IMR-90 (cell line): ENCODE measurements at regions not wholly inside any gene's neighbourhood (a gene's known extent, or its start where the extent isn't known, plus 50 kb on each side); places are given as distances from the start of the nearest gene placed in this dataset.
A peak's percentile ranks its signal among the peaks of the same experiment; 100 is the strongest.

Experiments
- ATAC-seq: fragments of 200-7000 bp; cut with Tn5 transposase; 2 replicates; pipeline ENCODE4 v1.9.1; 2020; ENCODE audit warnings: low read depth, mild to moderate bottlenecking, moderate library complexity
- BruUV-seq: library from RNA; stranded (reverse); fragments of 400-500 nt; replicated peaks from 2 replicates; lab custom pipeline; 2021; lab: Mats Ljungman, UMichigan
- CTCF ChIA-PET: fragments of 300-600 bp; formaldehyde crosslinking; extraction: SDS; loops from one replicate; lab custom pipeline; 2021; ENCODE audit warnings: antibody characterized with exemption; lab: Yijun Ruan, JAX
- POLR2A ChIA-PET: fragments of 300-600 bp; sonication (Branson Sonifier 250); formaldehyde crosslinking; loops from one replicate; lab custom pipeline; 2022; ENCODE audit warnings: antibody characterized with exemption; ENCODE audit not compliant: unreplicated experiment; lab: Charles Lee
- DNase-seq: peaks from one replicate; pipeline ENCODE4 v3.0.0; 2013
- H2AFZ ChIP-seq: replicated peaks from 2 replicates; pipeline ENCODE3; 2013; ENCODE audit warnings: low read length, mild to moderate bottlenecking; ENCODE audit not compliant: poor library complexity
- H2AK5ac ChIP-seq: 2 replicates; pipeline ENCODE4 v1.6.1; 2013; ENCODE audit warnings: low read depth, low read length, inconsistent platforms
- H2AK9ac ChIP-seq: replicated peaks from 2 replicates; pipeline ENCODE3; 2013; ENCODE audit warnings: mild to moderate bottlenecking, low read depth, low read length, moderate library complexity; ENCODE audit not compliant: poor library complexity
- H2BK120ac ChIP-seq: 2 replicates; pipeline ENCODE4 v1.6.1; 2013; ENCODE audit warnings: low read depth, low read length, inconsistent platforms
- H2BK15ac ChIP-seq: 3 replicates; pipeline ENCODE4 v1.6.1; 2013; ENCODE audit warnings: low read depth, low read length, inconsistent platforms
- H2BK20ac ChIP-seq: 2 replicates; pipeline ENCODE4 v1.6.1; 2013; ENCODE audit warnings: low read depth, mild to moderate bottlenecking, inconsistent platforms, low read length, moderate library complexity
- H2BK5ac ChIP-seq: 2 replicates; pipeline ENCODE4 v1.6.1; 2013; ENCODE audit warnings: mild to moderate bottlenecking, low read depth, low read length, inconsistent platforms; ENCODE audit not compliant: poor library complexity, severe bottlenecking
- H3K14ac ChIP-seq: replicated peaks from 2 replicates; pipeline ENCODE4 v1.6.1; 2013; ENCODE audit warnings: low read depth, low read length, inconsistent platforms
- H3K18ac ChIP-seq: 2 replicates; pipeline ENCODE4 v1.6.1; 2013; ENCODE audit warnings: low read depth, low read length, control low read depth
- H3K23ac ChIP-seq: 2 replicates; pipeline ENCODE4 v1.6.1; 2013; ENCODE audit warnings: low read depth, low read length, inconsistent platforms
- H3K27ac ChIP-seq: 2 replicates; pipeline ENCODE4 v1.5.1; 2013; ENCODE audit warnings: mild to moderate bottlenecking, control low read depth, low read length; ENCODE audit not compliant: insufficient read depth
- H3K27me3 ChIP-seq: 2 replicates; pipeline ENCODE4 v1.6.1; 2013; ENCODE audit warnings: low read length; ENCODE audit not compliant: control insufficient read depth, insufficient read depth
- H3K36me3 ChIP-seq: 2 replicates; pipeline ENCODE4 v1.6.1; 2013; ENCODE audit warnings: low read length, mixed read lengths; ENCODE audit not compliant: control insufficient read depth, insufficient read depth
- H3K4ac ChIP-seq: 2 replicates; pipeline ENCODE4 v1.6.1; 2013; ENCODE audit warnings: low read depth, low read length, inconsistent platforms
- H3K4me1 ChIP-seq: 2 replicates; pipeline ENCODE4 v1.6.1; 2013; ENCODE audit warnings: low read length, mixed read lengths; ENCODE audit not compliant: control insufficient read depth, insufficient read depth
- H3K4me2 ChIP-seq: 2 replicates; pipeline ENCODE4 v1.6.1; 2013; ENCODE audit warnings: low read depth, mild to moderate bottlenecking, control low read depth, low read length, moderate library complexity
- H3K4me3 ChIP-seq: 2 replicates; pipeline ENCODE4 v1.5.1; 2013; ENCODE audit warnings: low read depth, mild to moderate bottlenecking, control low read depth, low read length, moderate library complexity; ENCODE audit not compliant: insufficient read depth
- H3K56ac ChIP-seq: 2 replicates; pipeline ENCODE4 v1.6.1; 2013; ENCODE audit warnings: low read length, inconsistent platforms; ENCODE audit not compliant: insufficient read depth; ENCODE audit errors: extremely low read depth
- H3K79me1 ChIP-seq, 2 experiments: 2 replicates each; pipeline ENCODE4 v1.6.1; 2013; ENCODE audit warnings: low read length in 2 of 2, inconsistent platforms in 1 of 2, low read depth in 1 of 2
- H3K9ac ChIP-seq: 2 replicates; pipeline ENCODE4 v1.6.1; 2013; ENCODE audit warnings: low read depth, low read length, control low read depth
- H3K9me1 ChIP-seq: 2 replicates; pipeline ENCODE4 v1.6.1; 2013; ENCODE audit warnings: low read length, inconsistent platforms; ENCODE audit not compliant: insufficient read depth
- H3K9me3 ChIP-seq: 2 replicates; pipeline ENCODE4 v1.6.1; 2013; ENCODE audit warnings: low read length; ENCODE audit not compliant: control insufficient read depth, insufficient read depth
- H4K20me1 ChIP-seq: 2 replicates; pipeline ENCODE4 v1.6.1; 2013; ENCODE audit warnings: low read length, inconsistent platforms; ENCODE audit not compliant: insufficient read depth
- H4K5ac ChIP-seq: 2 replicates; pipeline ENCODE4 v1.6.1; 2013; ENCODE audit warnings: mild to moderate bottlenecking, low read depth, low read length, control low read depth
- H4K8ac ChIP-seq, 2 experiments: 2 replicates each; pipeline ENCODE4 v1.6.1; 2013; ENCODE audit warnings: low read depth in 2 of 2, low read length in 2 of 2, control low read depth in 1 of 2, inconsistent platforms in 1 of 2
- H4K91ac ChIP-seq: 2 replicates; pipeline ENCODE4 v1.6.1; 2013; ENCODE audit warnings: low read depth, low read length, inconsistent platforms; ENCODE audit not compliant: insufficient read depth
- BHLHE40 ChIP-seq: fragments of 150-350 bp; IDR thresholded peaks from 2 replicates; pipeline ENCODE4 v1.6.1; 2016; ENCODE audit warnings: mild to moderate bottlenecking, low read depth, low read length
- CEBPB ChIP-seq: IDR thresholded peaks from 2 replicates; pipeline ENCODE4 v1.6.1; 2012; ENCODE audit warnings: low read depth, low read length, improper control_type of control experiment
- CTCF ChIP-seq: conservative IDR thresholded peaks from 2 replicates; pipeline ENCODE4 v1.5.1; 2012; ENCODE audit warnings: mild to moderate bottlenecking, low read depth, low read length, improper control_type of control experiment
- ELK1 ChIP-seq: fragments of 150-350 bp; IDR thresholded peaks from 2 replicates; pipeline ENCODE4 v1.6.1; 2016; ENCODE audit warnings: low read depth, mild to moderate bottlenecking, low read length, moderate library complexity, borderline replicate concordance
- MAFK ChIP-seq: IDR thresholded peaks from 2 replicates; pipeline ENCODE4 v1.6.1; 2012; ENCODE audit warnings: low read depth, low read length, improper control_type of control experiment
- MAZ ChIP-seq: IDR thresholded peaks from 2 replicates; pipeline ENCODE4 v1.6.1; 2012; ENCODE audit warnings: low read depth, mild to moderate bottlenecking, low read length, improper control_type of control experiment, moderate library complexity, borderline replicate concordance
- MXI1 ChIP-seq: IDR thresholded peaks from 2 replicates; pipeline ENCODE4 v1.6.1; 2012; ENCODE audit warnings: low read depth, mild to moderate bottlenecking, low read length, moderate library complexity, borderline replicate concordance
- NFE2L2 ChIP-seq: fragments of 150-350 bp; IDR thresholded peaks from 2 replicates; pipeline ENCODE4 v1.6.1; 2016; ENCODE audit warnings: low read depth, mild to moderate bottlenecking, low read length
- POLR2A ChIP-seq: IDR thresholded peaks from 2 replicates; pipeline ENCODE4 v1.6.1; 2012; ENCODE audit warnings: mild to moderate bottlenecking, low read depth, low read length
- RCOR1 ChIP-seq: IDR thresholded peaks from 2 replicates; pipeline ENCODE4 v1.6.1; 2012; ENCODE audit warnings: mild to moderate bottlenecking, low read length, improper control_type of control experiment; ENCODE audit not compliant: insufficient replicate concordance
- RFX5 ChIP-seq: IDR thresholded peaks from 2 replicates; pipeline ENCODE4 v1.8.0; 2012; ENCODE audit warnings: low read depth, mild to moderate bottlenecking, low read length, moderate library complexity
- SMC3 ChIP-seq: fragments of 150-350 bp; IDR thresholded peaks from 2 replicates; pipeline ENCODE4 v1.6.1; 2016; ENCODE audit warnings: low read depth, mild to moderate bottlenecking, antibody characterized with exemption, low read length, moderate library complexity
- WGBS, 2 experiments: methylation state at CpG; one replicate each; pipeline versions ENCODE4 v1.1.5 to v1.1.7; 2013; ENCODE audit warnings: missing lambda C conversion rate in 2 of 2; ENCODE audit not compliant: insufficient read length in 1 of 2; ENCODE audit errors: extremely low coverage in 2 of 2; 5-methylcytosine and 5-hydroxymethylcytosine counted together
- dilution Hi-C: fragments of 300-500 bp; cut with HindIII; formaldehyde crosslinking; loops from one replicate; pipeline ENCODE4 v1.14.3; 2018; ENCODE audit warnings: low sequenced_read_pairs; ENCODE audit not compliant: unreplicated experiment
- in situ Hi-C: fragments of 300-500 bp; cut with MboI; formaldehyde crosslinking; loops from 3 replicates; pipeline ENCODE4 v1.14.3; 2019; ENCODE audit warnings: low sequenced_read_pairs, inconsistent platforms, mixed read lengths
- intact Hi-C: fragments of 100-400 bp; cut with micrococcal nuclease; formaldehyde crosslinking; loops from 2 replicates; pipeline ENCODE4 v1.10.0; 2022

- no peak overlapping the region for H2AK5ac ChIP-seq
- no peak overlapping the region for H2BK20ac ChIP-seq
- no peak overlapping the region for H2BK15ac ChIP-seq
- no peak overlapping the region for H4K8ac ChIP-seq
- H4K5ac ChIP-seq = no peak overlapping the region
- H3K27ac ChIP-seq = no peak overlapping the region
- no peaks in the 10 kb centered on the region for H3K9me3 ChIP-seq
- H2BK5ac ChIP-seq = no peak overlapping the region
- no peak overlapping the region for H3K18ac ChIP-seq
- H4K91ac ChIP-seq = no peak overlapping the region
- in situ Hi-C loops = no loop called here
- H2AK9ac ChIP-seq = no peak overlapping the region
- no peak for TF ChIP-seq MAFK
- TF ChIP-seq POLR2A = no peak
- TF ChIP-seq SMC3 = no peak
- no peak for TF ChIP-seq MAZ
- TF ChIP-seq ELK1 = no peak
- no peak for TF ChIP-seq MXI1
- TF ChIP-seq BHLHE40 = no peak
- TF ChIP-seq NFE2L2 = no peak
- no peak for TF ChIP-seq CTCF
- no peak for TF ChIP-seq RCOR1
- TF ChIP-seq RFX5 = no peak
- no peak for TF ChIP-seq CEBPB
- CTCF ChIA-PET = no interaction called here
- ATAC-seq (no peak), DNase-seq (peak; percentile 20)
- H3K56ac ChIP-seq = no peak overlapping the region
- H3K14ac ChIP-seq = no peak overlapping the region
- no peaks in the 10 kb centered on the region for H3K4me1 ChIP-seq
- no peak overlapping the region for H3K9ac ChIP-seq
- H3K4ac ChIP-seq = no peak overlapping the region
- no peaks in the 10 kb centered on the region for H3K9me1 ChIP-seq
- POLR2A ChIA-PET = no interaction called here
- no peaks in the 10 kb centered on the region for H3K79me1 ChIP-seq
- H2BK120ac ChIP-seq = no peak overlapping the region
- H3K36me3 ChIP-seq = no peaks in the 10 kb centered on the region
- WGBS, 2 experiments = no CpG with 5 or more reads among the region's 3 CpGs
- intact Hi-C loops = no loop called here
- H3K27me3 ChIP-seq = no peaks in the 10 kb centered on the region
- H3K23ac ChIP-seq = no peak overlapping the region
- no peak overlapping the region for H3K4me3 ChIP-seq
- H4K20me1 ChIP-seq = no peaks in the 10 kb centered on the region
- no TSS peak for BruUV-seq
- H2AFZ ChIP-seq = no peak overlapping the region
- dilution Hi-C loops = no loop called here
- no peak overlapping the region for H3K4me2 ChIP-seq
These were observed 159.1 kb upstream of the PPP2R2B start for GRCh38 chr5:147037515-147038205.
